HG03457 (cell line): ENCODE measurements at regions not wholly inside any gene's neighbourhood (a gene's known extent, or its start where the extent isn't known, plus 50 kb on each side); places are given as distances from the start of the nearest gene placed in this dataset.

Experiments
- ATAC-seq: cut with Tn5 transposase; IDR thresholded peaks from one replicate; pipeline ENCODE4 v1.9.1; 2021; ENCODE audit warnings: moderate number of reproducible peaks; ENCODE audit not compliant: unreplicated experiment

DNA sequence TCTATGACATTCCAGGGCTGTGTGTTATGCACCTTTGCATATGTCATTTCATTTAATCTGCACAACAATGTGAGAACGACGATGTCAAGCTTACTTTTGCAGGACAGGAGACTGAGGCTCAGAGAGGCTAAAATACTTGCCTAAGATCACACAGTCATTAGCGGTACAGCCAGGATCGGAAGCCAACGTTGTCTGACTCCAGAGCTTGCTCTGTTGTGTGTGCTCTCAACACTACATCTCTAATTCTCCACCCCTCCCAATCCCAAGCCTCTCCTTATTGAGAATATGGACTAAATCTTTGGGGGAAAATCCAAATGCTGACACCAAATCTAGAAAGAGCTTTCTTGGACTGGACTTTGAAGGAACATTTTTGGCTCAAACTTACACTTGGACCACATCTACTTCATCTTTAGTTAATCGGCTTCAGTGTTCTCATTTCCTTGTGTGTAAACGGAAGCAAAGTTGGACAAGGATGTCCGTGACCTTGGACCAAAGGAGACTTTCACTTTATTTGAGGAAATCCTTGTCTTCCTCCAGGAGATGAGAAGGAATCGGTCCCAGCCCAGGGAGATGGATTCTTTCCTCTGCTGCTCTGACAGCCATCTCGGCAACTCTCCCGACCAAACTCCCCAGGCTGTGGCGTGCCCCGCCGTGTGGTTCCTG lies 242.4 kb downstream of the LPIN1 start:
- ATAC-seq, result no peak

DNA sequence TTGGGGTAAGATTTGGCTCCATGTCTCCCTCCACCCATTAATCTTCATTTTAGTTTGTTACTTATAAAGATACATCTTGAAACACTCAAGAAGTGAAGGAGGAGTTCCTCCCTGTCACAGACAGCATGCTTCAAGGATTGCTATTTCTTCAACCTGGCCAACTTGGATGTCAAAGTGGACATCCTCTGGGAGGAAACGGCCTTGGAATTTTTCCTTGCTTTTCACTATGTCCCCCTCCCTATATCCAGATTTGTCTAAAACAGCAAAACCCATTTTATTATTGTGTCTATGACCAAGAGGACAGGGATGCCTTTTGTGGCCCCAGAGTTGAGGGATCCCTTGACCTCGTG lies 242.9 kb downstream of the LPIN1 start:
- no peak for ATAC-seq

DNA sequence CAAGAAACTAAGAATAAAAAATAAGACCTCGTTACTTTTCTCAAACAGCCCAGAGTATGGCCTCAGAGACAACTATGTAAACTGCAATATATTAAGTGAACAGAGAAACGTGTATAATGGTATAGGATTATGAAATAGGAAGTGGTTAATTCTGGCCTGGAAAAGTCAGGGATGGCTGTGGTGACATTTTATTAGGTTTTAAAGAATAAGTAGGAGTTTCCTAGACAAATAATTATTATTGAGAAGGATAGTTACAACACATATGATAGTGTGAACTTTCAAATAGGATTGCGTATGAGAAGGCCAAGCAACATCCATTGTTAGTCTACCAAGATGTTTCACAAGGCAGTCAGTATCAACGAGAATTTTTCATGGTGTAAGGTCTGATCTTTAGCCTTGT lies 244.1 kb downstream of the LPIN1 start:
- no peak for ATAC-seq

- no peak for ATAC-seq
Measured at GRCh38 chr2:11993749-11994148, 247.3 kb downstream of the LPIN1 start.

DNA sequence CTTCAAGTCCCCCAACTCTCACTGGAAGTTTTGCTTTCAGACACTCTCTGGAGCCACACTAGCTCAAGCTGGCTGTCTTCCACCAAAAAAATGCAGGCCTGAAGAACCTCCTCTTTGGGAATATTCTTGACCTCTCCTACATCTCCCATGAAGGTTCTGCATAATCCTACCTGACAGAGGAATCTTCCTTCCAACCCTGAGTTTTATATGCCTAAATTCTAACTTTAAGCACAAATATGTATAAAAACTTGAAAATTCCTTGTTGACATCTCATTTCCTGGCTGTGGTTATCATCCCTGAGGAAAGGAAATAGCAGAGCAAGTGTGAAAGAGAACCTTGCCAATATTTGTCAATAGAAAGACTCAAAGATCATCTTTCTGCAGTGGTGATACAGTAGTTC lies 249.0 kb downstream of the LPIN1 start:
- no peak for ATAC-seq

DNA sequence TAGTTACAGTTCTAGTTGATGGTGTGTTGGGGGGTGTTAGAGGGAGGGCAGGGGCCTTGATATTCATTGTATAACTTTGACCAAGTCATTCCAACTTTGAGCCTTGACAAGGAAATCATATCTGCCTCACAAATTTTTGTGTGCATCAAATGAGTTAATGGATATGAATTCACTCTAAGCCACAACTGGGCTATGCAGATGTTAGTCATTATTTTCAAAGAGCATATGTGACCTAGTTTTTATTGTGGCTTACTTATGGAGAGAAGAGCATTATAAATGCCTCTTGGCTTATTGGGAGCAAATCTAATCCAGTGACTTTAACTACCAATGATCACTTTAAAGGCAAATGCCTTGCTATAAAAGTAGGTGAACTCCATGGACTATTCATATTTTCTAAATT lies 250.2 kb downstream of the LPIN1 start:
- no peak for ATAC-seq

GRCh38 chr2:11997142-11997541 lies 250.7 kb downstream of the LPIN1 start:
- ATAC-seq, result no peak

- ATAC-seq, result no peak
Measured at GRCh38 chr2:11998218-11998617, 251.8 kb downstream of the LPIN1 start.

DNA sequence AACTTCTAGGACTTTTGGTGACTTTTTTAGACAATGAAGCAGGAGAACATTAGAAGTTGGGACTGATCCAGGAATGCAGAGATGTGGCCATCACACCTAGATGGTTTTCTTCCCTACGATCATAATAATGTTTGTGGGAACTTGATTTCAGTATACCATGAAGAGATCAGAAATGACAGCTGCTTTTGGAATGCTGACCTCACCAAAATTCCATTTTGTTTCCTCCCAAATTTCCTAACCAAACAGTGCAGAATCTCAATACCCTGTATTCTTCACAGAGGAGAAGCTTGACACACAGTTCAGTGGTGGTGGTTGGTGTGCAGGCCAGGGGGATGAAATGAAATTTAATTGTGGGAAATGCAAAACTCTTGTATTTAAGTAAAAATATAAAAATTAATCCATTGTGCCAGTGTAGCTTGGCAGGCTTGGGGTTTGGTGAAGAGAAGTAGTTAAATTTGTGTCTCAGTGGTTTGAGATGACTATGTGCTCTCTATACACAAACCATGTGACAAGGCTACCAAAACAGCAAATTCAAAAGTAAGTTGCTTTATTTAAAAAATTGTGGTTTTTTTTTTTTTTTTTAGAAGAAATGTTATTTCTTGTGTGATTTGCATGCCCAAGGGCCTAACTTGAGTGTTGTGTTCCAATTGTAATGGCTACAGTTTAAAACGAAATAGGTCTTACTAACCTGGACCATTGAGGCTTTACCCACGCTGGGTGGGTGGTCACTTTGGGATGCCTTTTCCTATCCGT lies 252.4 kb downstream of the LPIN1 start:
- no peak for ATAC-seq

- ATAC-seq, result no peak
Measured at GRCh38 chr2:12001621-12002020, 255.2 kb downstream of the LPIN1 start.

DNA sequence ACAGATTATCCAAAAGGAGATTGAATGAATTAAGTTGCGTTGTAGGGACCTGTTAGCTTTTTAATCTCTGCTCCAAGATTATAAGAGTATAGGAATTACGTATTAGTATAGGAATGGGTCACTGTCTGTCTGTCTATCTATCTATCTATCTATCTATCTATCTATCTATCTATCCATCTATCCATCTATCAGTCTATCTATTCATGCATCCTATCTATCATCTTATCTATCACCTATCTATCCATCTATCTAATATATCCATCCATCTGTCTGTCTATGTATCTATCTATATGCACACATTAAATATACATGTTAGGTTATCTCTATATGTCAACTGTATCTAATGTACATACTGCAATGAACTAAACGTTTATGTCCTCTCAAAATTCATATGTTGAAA lies 255.8 kb downstream of the LPIN1 start:
- ATAC-seq, result no peak

GRCh38 chr2:12004713-12005112 lies 258.3 kb downstream of the LPIN1 start:
- no peak for ATAC-seq

DNA sequence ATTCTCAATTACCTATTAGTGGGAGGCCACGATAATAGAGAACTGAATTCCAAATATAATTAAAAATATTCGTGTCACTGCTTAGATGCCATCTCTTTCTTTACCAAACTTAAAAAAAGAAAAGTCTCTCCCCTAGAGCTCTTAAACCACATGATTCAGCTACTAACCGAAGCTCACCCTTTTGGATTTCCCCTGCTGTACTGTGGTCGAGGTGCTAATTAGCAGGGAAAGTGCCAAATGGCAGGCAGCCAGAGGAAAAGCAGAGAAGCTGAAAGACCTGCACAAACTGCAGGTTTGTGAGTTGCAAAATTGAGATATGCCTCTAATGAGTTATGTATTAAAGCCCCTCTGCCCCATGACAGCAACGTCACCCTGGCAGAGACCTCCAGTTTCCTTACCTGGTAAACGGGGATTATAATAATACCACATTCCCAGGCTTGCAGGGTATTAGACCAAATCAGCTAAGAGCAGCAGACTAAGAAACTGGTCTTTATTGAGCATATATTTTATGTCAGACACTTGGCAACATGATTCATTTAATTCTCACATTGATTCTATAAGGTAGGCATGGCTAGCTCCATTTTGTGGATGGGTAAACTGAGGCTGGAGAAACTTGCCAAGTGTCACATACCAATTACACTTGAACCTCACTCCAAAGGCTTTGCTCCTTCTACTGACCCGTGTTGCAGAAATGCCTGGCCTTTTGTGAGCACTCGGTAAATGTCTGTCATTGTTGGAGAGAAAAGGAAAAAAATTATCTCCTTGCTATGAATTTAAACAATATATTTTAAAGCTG lies 259.7 kb downstream of the LPIN1 start:
- ATAC-seq, result peak; percentile 80

DNA sequence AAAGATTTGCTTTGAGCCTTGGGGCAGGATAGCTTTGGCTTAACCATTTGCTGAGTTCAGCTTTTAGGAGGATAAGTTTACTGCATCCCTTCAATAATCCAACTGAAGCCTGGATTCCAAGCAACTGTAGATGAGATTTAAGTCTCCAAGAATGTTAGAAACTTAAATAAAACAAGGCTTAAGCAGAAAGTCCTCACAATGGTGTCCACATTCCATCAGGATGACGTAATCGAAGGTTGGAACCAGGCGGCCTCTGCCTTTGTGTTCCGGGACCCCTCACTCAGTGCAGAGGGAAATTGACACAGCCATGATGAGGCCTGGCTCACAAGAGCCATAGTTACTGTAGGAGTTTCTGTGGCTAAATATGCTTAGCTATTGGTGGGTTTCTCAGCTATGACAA lies 260.4 kb downstream of the LPIN1 start:
- no peak for ATAC-seq

GRCh38 chr2:12007282-12007681 lies 260.9 kb downstream of the LPIN1 start:
- no peak for ATAC-seq

- peak; percentile 68 for ATAC-seq
Measured at GRCh38 chr2:12008425-12009061, 262.1 kb downstream of the LPIN1 start.

GRCh38 chr2:12009323-12009905 lies 263.0 kb downstream of the LPIN1 start:
- ATAC-seq, result no peak

DNA sequence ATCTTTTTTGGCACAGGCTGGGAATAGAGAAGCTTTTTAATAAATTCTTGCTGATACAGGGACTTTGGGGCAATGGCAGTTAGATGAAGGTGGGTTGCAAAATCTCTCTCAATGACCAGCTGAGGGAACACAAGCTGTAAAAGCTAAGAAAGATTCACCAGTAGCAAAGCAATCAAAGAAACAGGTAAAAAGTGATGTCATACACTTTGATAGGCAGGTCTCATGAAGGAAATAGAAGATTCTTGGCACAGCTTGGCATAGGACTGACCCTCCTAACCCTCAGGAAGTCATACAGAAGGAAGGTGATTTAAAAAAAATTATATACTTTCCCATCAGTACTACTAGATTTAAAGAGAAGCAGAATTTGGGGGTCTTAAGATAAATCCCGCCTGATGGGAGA lies 263.6 kb downstream of the LPIN1 start:
- ATAC-seq, result no peak

DNA sequence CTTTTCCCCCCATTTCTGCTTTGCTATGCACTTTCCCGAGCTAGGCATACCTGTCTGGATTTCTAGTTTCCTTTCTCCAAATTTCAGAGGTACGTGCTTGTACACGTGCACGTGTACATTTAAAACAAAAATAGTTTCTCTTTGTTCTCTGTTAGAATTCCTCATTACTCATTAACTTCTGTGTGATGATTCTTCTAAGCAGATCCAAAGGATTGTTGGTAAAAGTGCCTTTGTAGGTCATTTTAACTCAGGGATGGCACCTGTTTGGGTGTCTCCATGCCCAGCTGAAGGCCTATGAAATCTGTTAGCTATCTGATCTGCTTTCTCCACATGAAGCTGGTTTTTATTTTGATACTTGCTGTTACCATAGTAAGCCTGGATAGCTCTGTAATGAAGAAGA lies 264.3 kb downstream of the LPIN1 start:
- no peak for ATAC-seq

DNA sequence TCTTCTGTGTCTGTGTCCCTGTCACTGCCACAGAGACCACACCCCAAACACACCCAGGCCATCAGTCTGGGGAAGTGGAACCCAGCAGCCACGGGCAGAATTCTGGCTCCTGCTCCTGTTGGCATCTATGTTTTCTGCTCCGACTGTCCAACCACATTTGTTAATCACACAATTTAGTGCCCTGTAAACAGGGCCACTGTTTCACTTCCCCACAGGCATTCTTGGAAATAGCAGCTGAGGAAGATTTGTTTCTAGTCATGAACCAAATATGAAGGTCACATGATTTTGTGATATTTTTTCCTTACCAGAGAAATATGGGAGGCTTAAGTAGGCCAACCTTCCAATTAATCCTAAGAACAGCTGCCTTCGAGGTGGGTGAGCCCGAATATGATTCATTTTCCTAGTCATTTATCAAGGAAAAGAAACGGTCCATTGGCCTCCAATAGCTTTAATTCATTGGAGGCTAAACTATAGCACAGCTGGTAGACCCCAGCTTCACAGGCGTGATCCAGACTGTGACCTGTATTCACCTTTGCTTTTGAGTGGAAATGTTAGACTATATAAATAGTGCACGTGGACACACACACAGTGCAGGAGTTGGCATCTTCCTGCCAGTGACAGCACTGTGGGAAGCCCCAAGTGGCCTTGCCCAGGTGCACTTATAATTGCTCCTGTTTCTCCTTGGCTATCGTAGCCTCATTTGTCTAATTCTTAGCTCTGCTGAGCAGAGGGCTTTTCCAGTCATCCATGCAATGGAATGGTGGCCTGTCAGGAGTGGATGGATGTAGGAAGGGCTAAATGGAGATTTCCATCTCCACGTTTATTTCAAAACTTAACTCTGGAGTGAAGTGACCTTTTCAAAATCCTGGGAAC lies 267.9 kb downstream of the LPIN1 start:
- ATAC-seq, result no peak
